ENCODE measurements at regions not wholly inside any gene's neighbourhood (a gene's known extent, or its start where the extent isn't known, plus 50 kb on each side); places are given as distances from the start of the nearest gene placed in this dataset.
"Not testable (repeated sequence)": the region's sequence is repeated elsewhere in the genome, so short reads cannot be mapped to it uniquely, and the experiment has no call there.

GRCh38 chr1:199522936-199523335 lies 504.6 kb upstream of the NR5A2 start:
- DNase-seq = no peak

GRCh38 chr1:199529324-199529723 lies 498.2 kb upstream of the NR5A2 start:
- DNase-seq = no peak

GRCh38 chr1:199533361-199533760 lies 494.1 kb upstream of the NR5A2 start:
- not testable (repeated sequence) for DNase-seq

GRCh38 chr1:199545780-199546179 lies 481.7 kb upstream of the NR5A2 start:
- DNase-seq = no peak

GRCh38 chr1:199546323-199546722 lies 481.2 kb upstream of the NR5A2 start:
- DNase-seq = no peak

GRCh38 chr1:199549421-199549820 lies 478.1 kb upstream of the NR5A2 start:
- no peak for DNase-seq

- DNase-seq = peak; percentile 42
Observed at GRCh38 chr1:199550199-199551065, 477.1 kb upstream of the NR5A2 start.

GRCh38 chr1:199551967-199552565 lies 475.4 kb upstream of the NR5A2 start:
- peak; percentile 80 for DNase-seq

- DNase-seq = no peak
Observed at GRCh38 chr1:199553104-199553503, 474.4 kb upstream of the NR5A2 start.

GRCh38 chr1:199561334-199561733 lies 466.2 kb upstream of the NR5A2 start:
- no peak for DNase-seq

- DNase-seq = no peak
Observed at GRCh38 chr1:199573047-199573446, 454.5 kb upstream of the NR5A2 start.

GRCh38 chr1:199574950-199575349 lies 452.6 kb upstream of the NR5A2 start:
- DNase-seq = no peak

- DNase-seq = no peak
Observed at GRCh38 chr1:199580300-199580699, 447.2 kb upstream of the NR5A2 start.

GRCh38 chr1:199585392-199585791 lies 442.1 kb upstream of the NR5A2 start:
- DNase-seq = no peak

GRCh38 chr1:199590708-199591107 lies 436.8 kb upstream of the NR5A2 start:
- DNase-seq = no peak

- no peak for DNase-seq
Observed at GRCh38 chr1:199591468-199591867, 436.0 kb upstream of the NR5A2 start.

GRCh38 chr1:199593475-199593874 lies 434.0 kb upstream of the NR5A2 start:
- DNase-seq = no peak

- DNase-seq = not testable (repeated sequence)
Observed at GRCh38 chr1:199596448-199596847, 431.1 kb upstream of the NR5A2 start.

GRCh38 chr1:199597152-199597551 lies 430.4 kb upstream of the NR5A2 start:
- no peak for DNase-seq

- DNase-seq = no peak
Observed at GRCh38 chr1:199608414-199608813, 419.1 kb upstream of the NR5A2 start.

GRCh38 chr1:199612976-199613774 lies 414.3 kb upstream of the NR5A2 start:
- DNase-seq = no peak

- DNase-seq = no peak
Observed at GRCh38 chr1:199616947-199617346, 410.6 kb upstream of the NR5A2 start.

GRCh38 chr1:199619223-199619622 lies 408.3 kb upstream of the NR5A2 start:
- no peak for DNase-seq
